GM19452 (cell line): ENCODE measurements at regions not wholly inside any gene's neighbourhood (a gene's known extent, or its start where the extent isn't known, plus 50 kb on each side); places are given as distances from the start of the nearest gene placed in this dataset.

Experiments
- ATAC-seq: cut with Tn5 transposase; IDR thresholded peaks from one replicate; pipeline ENCODE4 v1.9.1; 2021; ENCODE audit not compliant: unreplicated experiment

- no peak for ATAC-seq
Observed at GRCh38 chr1:209400351-209401220, 182.9 kb upstream of the CAMK1G start.

- ATAC-seq, result no peak
Observed at GRCh38 chr1:209402697-209403096, 180.8 kb upstream of the CAMK1G start.

GRCh38 chr1:209403921-209404320 lies 179.6 kb upstream of the CAMK1G start:
- no peak for ATAC-seq

DNA sequence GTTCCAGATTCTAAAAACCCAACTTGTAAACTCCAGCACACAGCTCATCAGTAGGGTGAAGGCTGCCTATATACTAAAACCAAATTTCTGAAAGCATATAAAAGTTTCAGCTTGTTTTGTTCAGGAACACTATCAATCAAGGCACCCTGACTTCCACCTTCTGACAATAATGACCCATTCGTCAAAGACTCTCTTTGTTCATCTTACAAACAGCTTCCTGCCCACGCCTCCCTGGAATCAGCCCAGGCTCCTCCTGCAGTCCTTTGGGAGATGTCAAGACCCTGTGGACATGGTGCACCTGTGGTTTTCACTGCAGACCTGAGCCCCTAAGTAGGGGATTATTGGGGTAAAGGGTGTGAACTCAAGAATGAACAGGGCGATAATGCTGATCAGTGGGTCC lies 178.9 kb upstream of the CAMK1G start:
- no peak for ATAC-seq

- no peak for ATAC-seq
Observed at GRCh38 chr1:209405183-209405814, 178.2 kb upstream of the CAMK1G start.

DNA sequence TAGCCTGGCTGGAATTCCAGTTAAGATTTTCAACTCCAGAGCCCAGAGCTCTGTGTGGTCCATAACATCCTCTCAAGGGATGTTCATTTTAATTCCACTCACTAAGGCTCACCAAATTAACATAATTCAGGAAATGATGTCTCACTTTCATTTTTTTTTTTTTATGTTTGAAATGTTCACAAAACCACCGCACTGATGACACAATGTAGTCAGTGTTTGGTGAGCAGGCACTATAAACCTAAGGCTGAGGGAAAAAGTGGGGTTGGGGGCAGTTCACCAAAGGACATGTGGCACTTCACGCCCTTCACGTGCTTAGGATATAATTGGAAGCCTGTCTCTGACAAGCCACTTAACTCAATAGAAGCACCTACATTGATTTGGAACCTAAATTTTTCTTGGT lies 177.3 kb upstream of the CAMK1G start:
- no peak for ATAC-seq

- no peak for ATAC-seq
Observed at GRCh38 chr1:209406595-209406994, 176.9 kb upstream of the CAMK1G start.

GRCh38 chr1:209409780-209410179 lies 173.7 kb upstream of the CAMK1G start:
- no peak for ATAC-seq

GRCh38 chr1:209411491-209411929 lies 172.0 kb upstream of the CAMK1G start:
- no peak for ATAC-seq

DNA sequence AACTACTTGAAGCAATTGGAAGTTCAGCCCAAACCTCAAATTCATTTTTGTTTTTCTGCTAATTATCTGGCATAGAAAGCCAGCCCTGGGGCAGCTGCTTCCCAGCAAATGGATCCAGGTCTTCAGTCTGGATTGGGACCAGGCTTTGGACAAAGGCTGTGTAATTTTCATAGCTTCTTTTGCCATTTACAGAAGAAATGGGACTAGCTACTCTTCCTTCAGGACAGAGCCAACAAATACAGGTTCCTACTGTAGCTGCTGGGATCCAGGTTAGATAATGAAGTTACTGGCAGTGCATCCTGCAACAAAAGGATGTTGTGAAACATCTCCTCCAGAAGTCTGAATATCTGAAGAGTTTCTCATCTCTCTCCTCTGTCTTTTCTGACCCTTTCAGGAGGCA lies 171.5 kb upstream of the CAMK1G start:
- no peak for ATAC-seq

- ATAC-seq, result no peak
Observed at GRCh38 chr1:209412566-209412965, 170.9 kb upstream of the CAMK1G start.

GRCh38 chr1:209413062-209413461 lies 170.5 kb upstream of the CAMK1G start:
- no peak for ATAC-seq

GRCh38 chr1:209414803-209415329 lies 168.6 kb upstream of the CAMK1G start:
- no peak for ATAC-seq

DNA sequence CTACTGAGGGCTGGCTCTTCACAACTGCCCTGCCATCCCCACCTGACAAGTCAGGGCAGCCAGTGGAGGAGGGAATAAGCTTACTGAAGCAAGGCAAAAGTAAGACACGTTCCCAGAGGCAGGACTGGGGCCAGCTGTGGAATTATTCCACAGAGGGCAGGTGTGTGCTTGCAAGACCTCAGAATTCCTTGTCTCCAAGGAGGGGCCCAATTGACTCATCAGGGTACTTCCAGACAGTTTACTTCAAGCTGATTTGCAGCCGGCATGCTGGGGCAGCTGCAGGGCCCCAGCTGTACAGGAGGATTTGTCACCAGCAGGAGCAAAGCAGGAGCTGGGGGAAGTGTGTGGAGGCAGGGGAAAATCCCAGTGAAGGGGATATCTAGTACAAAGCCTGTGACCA lies 167.5 kb upstream of the CAMK1G start:
- ATAC-seq, result no peak

DNA sequence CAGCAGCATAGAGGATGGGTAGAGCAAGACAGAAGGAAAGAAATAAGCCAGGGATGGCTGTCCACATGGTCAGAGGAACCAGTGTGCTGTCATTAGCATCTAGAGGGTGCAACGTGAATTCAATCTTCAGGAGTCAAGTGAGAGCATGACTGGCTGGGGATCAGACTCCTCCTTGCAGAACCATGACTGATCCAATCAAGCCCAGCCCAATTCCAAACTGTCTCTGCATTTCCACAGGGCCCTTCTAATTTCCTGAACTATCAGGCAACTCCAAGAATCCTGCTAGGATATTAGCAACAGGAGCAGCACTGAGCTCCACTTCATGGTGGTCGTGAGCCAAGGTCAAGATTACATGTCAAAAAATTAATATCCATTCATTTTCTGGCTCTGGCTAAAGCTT lies 166.8 kb upstream of the CAMK1G start:
- ATAC-seq, result no peak

- ATAC-seq, result no peak
Observed at GRCh38 chr1:209417761-209418160, 165.8 kb upstream of the CAMK1G start.

GRCh38 chr1:209420276-209420675 lies 163.2 kb upstream of the CAMK1G start:
- ATAC-seq, result no peak

DNA sequence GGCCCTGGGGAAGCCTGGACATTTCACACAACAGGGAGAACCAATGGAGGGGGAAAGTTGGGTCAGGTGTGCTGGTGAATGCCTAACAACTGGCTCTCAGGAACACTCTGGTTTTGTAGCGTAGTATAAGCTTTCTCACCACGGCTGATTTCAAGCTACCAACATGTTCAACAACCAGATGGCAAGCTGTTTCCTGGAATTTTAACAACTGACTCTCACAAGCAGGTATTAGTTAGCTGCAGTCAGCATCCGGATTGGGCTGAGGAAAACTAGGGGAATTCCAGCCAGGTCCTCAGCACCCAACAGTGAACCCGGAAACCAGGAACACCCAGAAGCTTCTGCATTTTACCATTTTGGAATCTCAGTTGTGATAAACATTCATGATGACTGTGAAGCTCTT lies 162.3 kb upstream of the CAMK1G start:
- ATAC-seq, result no peak

DNA sequence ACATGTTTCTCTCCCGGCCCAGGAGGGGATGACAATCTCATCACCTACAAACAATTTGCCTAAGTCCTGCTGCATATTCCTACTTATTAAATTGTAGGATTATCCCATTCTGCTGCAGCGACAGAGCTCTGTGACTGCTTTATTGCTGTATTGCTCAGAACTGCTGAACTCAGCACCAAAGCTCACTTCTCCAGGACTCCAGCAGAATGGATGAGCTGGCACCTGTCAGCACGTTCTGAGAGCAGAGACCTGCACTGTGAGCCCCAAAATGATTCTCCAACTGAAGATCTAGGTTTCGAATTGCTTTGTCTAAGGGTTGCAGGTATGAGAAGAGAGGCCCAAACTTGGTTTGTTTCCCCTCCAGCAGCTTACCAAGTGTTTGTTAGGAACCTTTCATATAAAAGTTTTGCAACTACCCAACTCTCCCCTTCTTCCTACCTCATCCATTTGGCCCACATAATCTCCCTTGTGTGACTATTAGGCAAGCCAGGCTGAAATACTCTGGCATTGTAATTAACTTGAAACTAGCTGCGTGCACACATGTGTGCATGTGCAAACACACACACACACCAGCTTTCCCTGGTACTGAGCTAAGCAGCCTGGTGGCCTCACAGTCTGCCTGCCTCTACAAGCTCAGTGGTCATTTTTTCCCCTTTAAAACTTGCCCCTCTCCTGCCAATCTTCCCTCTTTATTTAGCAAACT lies 161.4 kb upstream of the CAMK1G start:
- ATAC-seq, result no peak

DNA sequence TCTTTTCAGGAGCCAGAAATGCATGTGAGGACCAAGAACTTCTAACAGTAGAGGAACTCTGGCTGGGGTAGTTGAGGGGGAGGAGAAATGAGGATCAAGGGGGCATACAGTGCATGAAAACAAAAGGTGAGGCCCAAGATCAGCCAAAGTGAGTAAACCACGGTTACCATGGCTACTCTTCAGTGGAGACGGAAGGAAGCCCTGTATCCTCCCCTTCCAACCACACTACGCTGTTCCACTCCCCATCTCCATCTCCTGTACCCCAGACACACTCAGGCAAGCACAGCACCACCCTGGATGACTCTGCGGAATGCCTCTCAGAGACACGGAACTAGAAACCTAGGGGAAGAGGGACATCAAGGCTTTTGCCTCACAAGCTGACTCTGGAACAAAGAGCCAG lies 157.6 kb upstream of the CAMK1G start:
- no peak for ATAC-seq

DNA sequence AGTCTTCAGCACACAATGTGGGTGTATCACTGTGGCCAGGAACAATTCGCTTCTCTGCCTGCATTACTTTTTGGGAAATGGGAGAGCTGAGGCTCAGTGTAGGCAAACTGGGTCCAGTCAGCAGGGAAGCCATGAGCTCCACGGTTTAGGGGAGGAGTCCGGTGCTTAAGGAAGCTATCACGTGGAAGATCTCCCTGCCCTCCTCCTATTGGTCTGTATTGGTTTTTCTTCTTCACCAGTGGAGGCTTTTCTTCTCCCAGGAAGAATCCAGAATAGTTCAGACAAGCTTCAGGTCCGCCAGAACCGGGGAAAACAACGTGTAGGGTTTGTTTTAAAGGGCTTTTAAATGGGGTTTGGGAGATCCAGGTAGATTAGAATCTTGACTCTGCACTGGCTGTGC lies 156.2 kb upstream of the CAMK1G start:
- ATAC-seq, result no peak

GRCh38 chr1:209427811-209428210 lies 155.7 kb upstream of the CAMK1G start:
- no peak for ATAC-seq
